ENCODE measurements at regions not wholly inside any gene's neighbourhood (a gene's known extent, or its start where the extent isn't known, plus 50 kb on each side); places are given as distances from the start of the nearest gene placed in this dataset.

DNA sequence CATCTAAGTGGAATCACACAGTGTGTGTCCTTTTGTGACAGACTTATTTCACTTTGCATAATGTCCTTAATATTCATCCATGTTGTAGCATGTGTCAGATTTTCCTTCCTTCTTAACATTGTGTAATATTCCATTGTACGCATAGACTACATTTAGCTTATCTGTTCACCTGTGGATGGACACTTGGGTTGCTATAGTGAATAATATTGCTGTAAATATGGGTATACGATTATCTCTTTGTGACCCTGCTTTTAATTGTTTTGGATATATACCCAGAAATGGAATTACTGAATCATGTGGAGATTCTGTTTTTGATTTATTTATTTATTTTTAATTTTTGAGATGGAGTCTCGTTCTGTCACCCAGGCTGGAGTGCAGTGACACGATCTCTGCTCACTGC, 63.0 kb upstream of the ATP5PO start:
- intact Hi-C loops (cut with micrococcal nuclease; ENCODE audit: unreplicated experiment) = no loop called here
- Histone ChIP-seq H3K36me3 (ENCODE audit: control insufficient read depth in 2 of 2, insufficient read depth in 2 of 2, low read length in 1 of 2) (no peaks in the 10 kb centered on the region), H3K4me1 (ENCODE audit: control insufficient read depth, insufficient read depth, low read length) (peaks cover 33% of the 10 kb centered on the region), H3K4me2 (ENCODE audit: control insufficient read depth, insufficient read depth) (no peak overlapping the region), H4K20me1 (ENCODE audit: control insufficient read depth, insufficient read depth) (no peaks in the 10 kb centered on the region), H3K27ac (ENCODE audit: control insufficient read depth, insufficient read depth) (no peak overlapping the region), H3K9ac (ENCODE audit: control insufficient read depth, insufficient read depth, low read length) (no peak overlapping the region), H3K79me2 (ENCODE audit: control insufficient read depth, insufficient read depth, low read length) (no peaks in the 10 kb centered on the region), H3K27me3 (replicated peaks in 1 of 2; ENCODE audit: control insufficient read depth in 2 of 2, insufficient read depth in 2 of 2, low read length in 1 of 2) (no peaks in the 10 kb centered on the region), H2AFZ (ENCODE audit: control insufficient read depth, low read depth, low read length) (no peak overlapping the region), H3K9me3 (replicated peaks; ENCODE audit: control insufficient read depth, insufficient read depth, low read length) (no peaks in the 10 kb centered on the region; the same call in 2 of the 3 replicates), H3K4me3 (no peak overlapping the region)
- ATAC-seq (no peak), FAIRE-seq (no peak), DNase-seq (ENCODE audit: low read depth, low spot score) (no peak)
- in situ Hi-C loops (cut with MboI) = no loop called here
- BruUV-seq (replicated peaks) = no TSS peak
- POLR2A ChIA-PET = interaction anchor here (0.5 to 5.0 kb wide), 2 partner anchors 42 to 223 kb away, joined by 3 to 57 read pairs; no protein-coding TSS in a partner anchor
- TF ChIP-seq HDAC2 (IDR thresholded peaks at IDR 0.05) (no peak), PAX5 (IDR thresholded peaks at IDR 0.05; ENCODE audit: borderline replicate concordance, low read depth, low read length) (no peak), ZNF384 (IDR thresholded peaks at IDR 0.05; ENCODE audit: borderline replicate concordance, low read depth, low read length) (no peak), CHD2 (IDR thresholded peaks at IDR 0.05; ENCODE audit: borderline replicate concordance, low read depth, low read length) (no peak), ZSCAN29 (IDR thresholded peaks at IDR 0.05) (no peak), IKZF2 (IDR thresholded peaks at IDR 0.05) (no peak), SUPT20H (IDR thresholded peaks at IDR 0.05; ENCODE audit: borderline replicate concordance, control insufficient read depth, low read depth, low read length) (no peak)
- TF ChIP-seq, protein P1, sequence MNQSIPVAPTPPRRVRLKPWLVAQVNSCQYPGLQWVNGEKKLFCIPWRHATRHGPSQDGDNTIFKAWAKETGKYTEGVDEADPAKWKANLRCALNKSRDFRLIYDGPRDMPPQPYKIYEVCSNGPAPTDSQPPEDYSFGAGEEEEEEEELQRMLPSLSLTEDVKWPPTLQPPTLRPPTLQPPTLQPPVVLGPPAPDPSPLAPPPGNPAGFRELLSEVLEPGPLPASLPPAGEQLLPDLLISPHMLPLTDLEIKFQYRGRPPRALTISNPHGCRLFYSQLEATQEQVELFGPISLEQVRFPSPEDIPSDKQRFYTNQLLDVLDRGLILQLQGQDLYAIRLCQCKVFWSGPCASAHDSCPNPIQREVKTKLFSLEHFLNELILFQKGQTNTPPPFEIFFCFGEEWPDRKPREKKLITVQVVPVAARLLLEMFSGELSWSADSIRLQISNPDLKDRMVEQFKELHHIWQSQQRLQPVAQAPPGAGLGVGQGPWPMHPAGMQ (IDR thresholded peaks at IDR 0.05; ENCODE audit: borderline replicate concordance) = no peak
- WGBS (ENCODE audit: insufficient coverage, insufficient replicate concordance, low lambda C conversion rate, missing lambda C conversion rate) = 100% methylated on average over 4 of the region's 4 CpGs
- SMC1A ChIA-PET (ENCODE audit: uncharacterized antibody, unreplicated experiment) = interaction anchor here (1.0 to 16.4 kb wide), 6 partner anchors 9 to 114 kb away, joined by 3 to 290 read pairs (median 12); no protein-coding TSS in a partner anchor
- CTCF ChIA-PET = interaction anchor here (4.8 kb wide), 1 partner anchor 30 kb away, joined by 24 read pairs; no protein-coding TSS in a partner anchor
- RAD21 ChIA-PET (ENCODE audit: unreplicated experiment) = interaction anchor here (9.4 to 14.7 kb wide), 2 partner anchors 29 to 41 kb away, joined by 145 to 182 read pairs; no protein-coding TSS in a partner anchor

All from GM12878 (cell line).